Calu3 (cell line): ENCODE measurements at regions not wholly inside any gene's neighbourhood (a gene's known extent, or its start where the extent isn't known, plus 50 kb on each side); places are given as distances from the start of the nearest gene placed in this dataset.

ENCODE experiments used
- BruUV-seq: library from RNA; stranded (reverse); fragments of 400-500 nt; replicated peaks from 2 replicates; lab custom pipeline; 2021; lab: Mats Ljungman, UMichigan
- CTCF ChIA-PET: fragments of 300-600 bp; sonication (Branson Sonifier 250); formaldehyde crosslinking; loops from one replicate; lab custom pipeline; 2022; ENCODE audit warnings: antibody characterized with exemption; lab: Charles Lee
- DNase-seq: peaks from one replicate; pipeline ENCODE4 v3.0.0; 2022
- H3K27ac Mint-ChIP-seq: one replicate; pipeline ENCODE4 v1.8.0; 2022; ENCODE audit warnings: mixed read lengths; ENCODE audit not compliant: unreplicated experiment
- H3K27me3 Mint-ChIP-seq: one replicate; pipeline ENCODE4 v1.8.0; 2022; ENCODE audit warnings: mixed read lengths; ENCODE audit not compliant: unreplicated experiment
- H3K36me3 Mint-ChIP-seq: one replicate; pipeline ENCODE4 v1.8.0; 2022; ENCODE audit warnings: mild to moderate bottlenecking, moderate library complexity, mixed read lengths; ENCODE audit not compliant: insufficient read depth, unreplicated experiment
- H3K4me1 Mint-ChIP-seq: one replicate; pipeline ENCODE4 v1.8.0; 2022; ENCODE audit warnings: mild to moderate bottlenecking, low read depth, mixed read lengths; ENCODE audit not compliant: unreplicated experiment
- H3K4me3 Mint-ChIP-seq: one replicate; pipeline ENCODE4 v1.8.0; 2022; ENCODE audit warnings: mild to moderate bottlenecking, low read depth, moderate library complexity, mixed read lengths; ENCODE audit not compliant: unreplicated experiment
- H3K9me3 Mint-ChIP-seq: one replicate; pipeline ENCODE4 v1.8.0; 2022; ENCODE audit warnings: low read depth, mixed read lengths; ENCODE audit not compliant: unreplicated experiment
- CTCF ChIP-seq: fragments of 200-600 bp; IDR thresholded peaks from one replicate; pipeline ENCODE4 v1.8.0; 2022; ENCODE audit warnings: antibody characterized with exemption; ENCODE audit not compliant: unreplicated experiment
- intact Hi-C: fragments of 100-400 bp; cut with micrococcal nuclease; formaldehyde crosslinking; loops from one replicate; pipeline ENCODE4 v1.10.0; 2022; ENCODE audit not compliant: unreplicated experiment

GRCh38 chr22:49224243-49224642 lies 603.4 kb downstream of the BRD1 start:
- no peaks in the 10 kb centered on the region for H3K27me3 Mint-ChIP-seq
- H3K4me3 Mint-ChIP-seq: no peak overlapping the region
- no peaks in the 10 kb centered on the region for H3K36me3 Mint-ChIP-seq
- no peak overlapping the region for H3K27ac Mint-ChIP-seq
- intact Hi-C loops: no loop called here
- no peak for DNase-seq
- CTCF ChIA-PET: no interaction called here
- H3K4me1 Mint-ChIP-seq: no peaks in the 10 kb centered on the region
- peaks cover 14% of the 10 kb centered on the region for H3K9me3 Mint-ChIP-seq
- TF ChIP-seq CTCF: no peak
- no TSS peak for BruUV-seq

GRCh38 chr22:49218142-49218541 lies 609.5 kb downstream of the BRD1 start:
- no peak for TF ChIP-seq CTCF
- BruUV-seq: no TSS peak
- CTCF ChIA-PET: no interaction called here
- no peaks in the 10 kb centered on the region for H3K36me3 Mint-ChIP-seq
- peaks cover 36% of the 10 kb centered on the region for H3K9me3 Mint-ChIP-seq
- no peaks in the 10 kb centered on the region for H3K4me1 Mint-ChIP-seq
- no peak overlapping the region for H3K4me3 Mint-ChIP-seq
- no peaks in the 10 kb centered on the region for H3K27me3 Mint-ChIP-seq
- H3K27ac Mint-ChIP-seq: no peak overlapping the region
- DNase-seq: no peak
- intact Hi-C loops: no loop called here

GRCh38 chr22:49216579-49216978 lies 611.1 kb downstream of the BRD1 start:
- Mint-ChIP-seq H3K27ac (no peak overlapping the region), H3K4me3 (no peak overlapping the region), H3K9me3 (peaks cover 38% of the 10 kb centered on the region), H3K4me1 (no peaks in the 10 kb centered on the region), H3K27me3 (no peaks in the 10 kb centered on the region), H3K36me3 (no peaks in the 10 kb centered on the region)
- CTCF ChIA-PET: interaction anchor here (0.6 kb wide), 1 partner anchor 48 kb away, joined by 3 read pairs; no protein-coding TSS in a partner anchor
- DNase-seq: no peak
- no peak for TF ChIP-seq CTCF
- intact Hi-C loops: no loop called here
- BruUV-seq: no TSS peak

- Mint-ChIP-seq H3K4me1 (no peaks in the 10 kb centered on the region), H3K9me3 (peaks cover 34% of the 10 kb centered on the region), H3K27me3 (no peaks in the 10 kb centered on the region), H3K4me3 (no peak overlapping the region), H3K27ac (no peak overlapping the region), H3K36me3 (no peaks in the 10 kb centered on the region)
- no peak for TF ChIP-seq CTCF
- no TSS peak for BruUV-seq
- DNase-seq: no peak
- intact Hi-C loops: no loop called here
- CTCF ChIA-PET: no interaction called here
Observed at GRCh38 chr22:49215840-49216239, 611.8 kb downstream of the BRD1 start.
